ENCODE measurements at regions not wholly inside any gene's neighbourhood (a gene's known extent, or its start where the extent isn't known, plus 50 kb on each side); places are given as distances from the start of the nearest gene placed in this dataset.
A peak's percentile ranks its signal among the peaks of the same experiment; 100 is the strongest.
"Not testable (repeated sequence)": the region's sequence is repeated elsewhere in the genome, so short reads cannot be mapped to it uniquely, and the experiment has no call there.

DNA sequence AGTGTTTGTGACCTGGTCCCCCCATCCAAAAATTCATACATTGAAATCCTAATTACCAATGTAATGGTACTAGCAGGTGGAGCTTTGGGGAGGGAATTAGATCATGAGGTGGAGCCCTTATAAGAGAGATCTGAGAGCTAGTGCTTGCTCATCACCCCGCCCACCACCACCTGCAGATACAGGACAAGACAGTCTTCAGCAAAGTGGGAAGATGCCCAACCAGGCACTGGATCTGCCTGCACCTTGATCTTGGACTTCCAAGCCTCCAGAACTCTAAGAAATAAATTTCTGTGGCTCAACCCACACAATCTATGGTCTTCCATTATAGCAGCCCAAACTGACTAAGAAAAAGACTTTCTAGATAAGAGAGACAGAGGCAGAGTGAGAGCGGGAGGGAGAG lies 343.4 kb downstream of the LRRIQ3 start:
- DNase-seq (ENCODE audit: low read depth), result no peak

DNA sequence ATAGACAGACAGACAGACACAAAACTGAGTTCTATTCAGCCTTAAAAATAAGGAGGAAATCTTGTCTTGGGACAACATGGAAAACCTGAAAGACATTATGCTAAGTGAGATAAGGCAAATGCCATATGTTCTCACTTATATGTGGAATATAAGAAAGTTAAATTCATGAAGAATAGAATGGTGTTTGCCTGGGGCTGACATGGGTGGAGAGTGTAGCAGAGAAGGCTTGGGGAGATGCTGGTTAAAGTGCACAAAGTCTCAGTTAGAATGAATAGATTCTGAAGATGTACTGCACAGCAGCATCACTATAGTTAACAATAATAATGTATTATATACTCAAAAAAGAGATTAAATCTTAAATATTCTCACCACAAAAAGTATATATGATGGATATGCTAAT lies 355.5 kb downstream of the LRRIQ3 start:
- DNase-seq (ENCODE audit: low read depth), result no peak

DNA sequence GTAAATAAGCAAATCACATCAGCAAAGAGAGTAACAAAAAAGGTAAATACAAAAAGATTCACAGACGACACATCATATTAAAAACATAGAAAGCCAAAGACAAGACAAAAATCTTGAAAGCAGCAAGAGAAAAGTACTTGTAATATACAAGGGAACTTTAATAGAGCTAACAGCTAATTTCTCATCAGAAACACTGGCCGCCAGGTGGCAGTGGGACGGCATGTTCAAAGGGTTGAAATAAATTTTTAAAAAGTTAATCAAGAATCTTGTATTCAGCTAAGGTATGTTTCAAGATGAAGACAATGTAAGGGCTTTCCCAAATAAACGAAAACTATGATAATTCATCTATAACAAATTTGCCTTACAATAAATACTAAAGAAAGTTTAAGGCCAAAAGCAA lies 358.1 kb downstream of the LRRIQ3 start:
- DNase-seq (ENCODE audit: low read depth), result peak; percentile 17

DNA sequence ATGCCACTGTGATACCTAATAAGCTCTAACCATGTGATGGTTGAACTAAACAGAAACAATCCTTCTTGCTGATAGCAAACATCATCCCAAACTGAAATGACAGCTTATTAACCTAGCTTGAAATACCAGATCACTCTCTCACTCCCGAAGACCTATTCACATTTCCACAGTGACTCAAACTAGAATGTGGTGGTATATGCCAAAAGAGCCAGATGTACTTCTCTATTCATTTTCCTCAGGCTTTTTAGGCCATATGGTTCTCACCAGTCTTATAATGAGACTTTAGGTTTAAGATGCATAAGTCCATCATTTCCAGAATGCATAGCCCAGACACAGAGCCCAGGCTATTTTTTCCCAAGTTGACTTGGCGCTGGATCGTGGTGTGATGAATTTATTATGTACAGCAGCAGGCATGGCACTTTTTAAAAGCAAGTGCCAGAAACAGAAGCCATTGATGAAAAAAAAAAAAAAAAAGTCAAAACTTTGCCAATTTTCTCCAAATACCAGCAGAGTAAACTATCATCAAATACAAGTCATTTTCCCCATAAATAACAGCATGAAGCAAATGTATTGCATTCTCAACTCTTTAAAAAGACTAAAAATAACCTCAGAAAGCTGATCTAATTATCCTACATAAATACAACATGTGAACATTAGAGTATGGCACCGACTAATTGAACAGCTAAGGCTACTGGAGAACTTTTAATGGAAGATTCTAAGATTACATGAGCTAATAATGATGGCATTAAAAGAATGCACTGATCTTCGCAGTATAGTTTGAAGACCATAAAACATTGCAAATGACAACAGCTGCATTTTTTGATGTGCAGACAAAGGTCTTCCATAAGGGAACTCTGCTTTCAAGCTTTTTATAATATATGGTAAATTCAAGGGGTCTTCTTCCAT lies 365.4 kb downstream of the LRRIQ3 start:
- no peak for DNase-seq (ENCODE audit: low read depth)

DNA sequence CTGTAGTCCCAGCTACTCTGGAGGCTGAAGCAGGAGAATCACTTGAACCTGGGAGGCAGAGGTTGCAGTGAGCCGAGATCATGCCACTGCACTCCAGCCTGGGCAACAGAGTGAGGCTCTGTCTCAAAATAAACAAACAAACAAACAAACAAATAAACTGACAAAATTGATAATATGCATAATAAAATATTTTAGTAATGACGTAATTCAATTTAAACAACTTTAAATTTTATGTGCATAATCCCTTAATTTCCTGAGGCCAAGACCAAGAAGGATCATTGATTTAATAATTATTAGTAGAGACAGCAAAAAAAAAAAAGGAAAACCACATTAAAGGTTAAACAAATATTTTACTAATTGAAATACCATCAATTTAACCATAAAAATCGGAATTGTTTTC lies 370.7 kb downstream of the LRRIQ3 start:
- not testable (repeated sequence) for DNase-seq (ENCODE audit: low read depth)

DNA sequence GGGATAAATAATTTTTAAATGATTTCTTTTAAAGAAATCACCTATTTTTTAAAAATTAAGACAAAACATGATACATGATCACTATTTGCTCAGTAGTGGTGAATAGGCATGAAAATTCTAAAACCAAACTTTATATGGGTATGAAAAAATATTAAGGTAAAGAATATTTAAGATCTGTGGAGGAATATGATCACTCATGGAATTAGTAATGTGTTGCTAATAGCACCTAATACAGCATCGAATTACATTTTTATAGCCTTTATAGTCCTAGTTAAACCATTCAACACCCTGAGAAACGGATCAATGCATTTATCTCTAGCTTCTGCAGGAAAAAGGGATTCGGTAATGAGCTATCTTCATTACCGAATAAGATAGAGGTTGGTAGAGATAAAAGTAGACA lies 373.9 kb downstream of the LRRIQ3 start:
- DNase-seq (ENCODE audit: low read depth), result no peak

DNA sequence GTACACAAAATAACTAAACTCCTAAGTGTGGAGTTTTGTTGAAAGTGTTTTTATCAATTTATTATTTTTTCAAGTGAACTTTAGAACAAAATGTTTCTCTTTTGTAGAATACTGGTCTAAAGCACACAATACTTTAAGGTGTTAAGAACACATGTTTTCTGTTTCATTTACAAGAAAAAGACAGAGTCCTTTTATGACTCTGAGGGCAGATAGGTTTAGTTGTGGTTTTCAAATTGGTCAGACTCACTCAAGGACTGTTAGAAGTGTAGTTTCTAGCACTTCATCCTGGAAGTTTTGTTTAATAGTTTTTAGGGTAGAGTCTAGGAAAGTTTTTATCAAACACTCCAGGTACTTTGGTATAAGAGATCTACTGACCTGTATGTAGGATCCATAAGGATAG lies 376.5 kb downstream of the LRRIQ3 start:
- no peak for DNase-seq (ENCODE audit: low read depth)

DNA sequence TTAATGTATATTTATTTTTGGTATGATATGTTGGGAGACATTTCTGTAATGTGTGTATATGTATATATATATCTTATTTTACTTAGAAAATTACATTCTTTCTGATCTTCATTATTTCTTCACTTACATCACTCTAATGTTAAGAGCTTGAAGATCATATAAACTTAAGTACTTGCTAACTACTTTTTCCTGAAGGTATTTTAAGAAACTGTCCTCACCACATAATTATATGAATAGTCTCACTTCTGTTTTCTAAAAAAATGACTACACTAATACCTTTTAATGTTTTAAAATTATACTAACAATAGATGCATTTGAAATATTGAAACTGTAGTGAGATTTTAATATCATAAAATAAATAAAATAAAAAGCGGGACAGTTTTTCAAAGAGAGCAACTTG lies 377.1 kb downstream of the LRRIQ3 start:
- no peak for DNase-seq (ENCODE audit: low read depth)

DNA sequence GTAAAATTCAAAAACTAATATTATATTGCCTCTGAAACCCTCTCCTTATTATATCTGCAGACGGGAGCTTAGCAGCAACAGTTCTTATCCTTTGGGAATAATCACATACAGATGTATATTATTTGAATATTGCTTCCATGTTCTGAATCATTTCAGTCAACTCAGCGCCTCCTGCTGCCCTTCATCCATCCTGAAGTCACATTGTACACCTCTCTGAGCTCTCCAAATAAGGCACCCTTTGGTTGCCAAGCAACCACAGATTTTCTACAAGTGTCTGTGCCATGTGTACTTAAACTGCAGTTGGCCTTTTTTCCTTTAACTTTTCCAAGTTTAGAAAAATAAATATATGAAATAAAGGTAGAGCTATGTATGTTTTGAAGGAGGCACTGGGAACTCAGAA lies 384.3 kb downstream of the LRRIQ3 start:
- no peak for DNase-seq (ENCODE audit: low read depth)

DNA sequence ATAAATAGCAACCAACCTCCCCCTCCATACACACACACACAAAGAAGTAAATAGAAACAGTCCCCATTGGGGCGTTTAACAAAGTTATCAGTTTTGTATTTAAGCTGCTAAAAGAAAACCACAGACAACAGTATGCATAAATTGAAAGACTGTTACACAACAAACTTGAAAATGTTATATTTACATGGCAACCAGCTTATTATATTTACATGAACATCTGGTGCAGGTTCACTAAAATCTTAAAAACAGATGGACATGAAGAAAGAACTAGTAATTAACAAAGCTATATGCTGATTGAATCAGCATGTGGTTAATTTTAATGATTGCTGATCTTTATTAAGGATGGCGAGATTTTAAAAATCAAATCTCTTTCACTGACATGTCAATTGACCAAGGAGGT lies 384.7 kb downstream of the LRRIQ3 start:
- no peak for DNase-seq (ENCODE audit: low read depth)

DNA sequence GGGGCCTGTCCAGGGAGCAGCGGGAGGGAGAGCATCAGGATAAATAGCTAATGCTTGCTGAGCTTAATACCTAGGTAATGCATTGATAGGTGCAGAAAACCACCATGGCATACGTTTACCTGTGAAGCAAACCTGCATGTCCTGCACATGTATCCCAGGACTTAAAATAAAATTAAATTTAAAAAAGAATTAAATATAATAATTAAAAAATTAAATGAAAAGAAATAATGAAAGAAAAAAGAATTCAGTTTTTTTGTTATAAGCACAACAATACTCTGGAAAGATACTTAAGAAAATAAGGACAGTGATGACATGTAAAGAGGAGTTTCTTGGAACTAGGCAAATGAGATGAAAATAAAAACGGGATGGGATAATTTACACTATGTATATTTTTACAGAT lies 386.2 kb downstream of the LRRIQ3 start:
- no peak for DNase-seq (ENCODE audit: low read depth)

DNA sequence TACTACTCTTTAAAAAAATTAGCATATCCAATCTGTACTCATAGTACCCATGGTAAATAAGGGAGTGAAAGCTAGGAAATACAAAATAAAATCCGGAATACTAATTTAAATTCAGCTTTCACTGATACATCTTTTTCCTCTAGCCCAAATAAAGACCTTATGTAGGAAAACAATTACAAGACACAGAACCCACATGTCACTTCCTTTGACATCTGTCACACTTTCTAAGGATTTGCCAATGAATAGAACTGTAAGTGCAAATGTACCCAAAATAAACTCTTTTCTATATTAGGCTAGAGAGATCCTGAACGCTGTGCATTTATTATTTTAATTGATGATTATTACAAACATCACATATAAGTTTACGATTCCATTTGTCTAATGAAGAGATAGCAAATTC lies 393.0 kb downstream of the LRRIQ3 start:
- no peak for DNase-seq (ENCODE audit: low read depth)

DNA sequence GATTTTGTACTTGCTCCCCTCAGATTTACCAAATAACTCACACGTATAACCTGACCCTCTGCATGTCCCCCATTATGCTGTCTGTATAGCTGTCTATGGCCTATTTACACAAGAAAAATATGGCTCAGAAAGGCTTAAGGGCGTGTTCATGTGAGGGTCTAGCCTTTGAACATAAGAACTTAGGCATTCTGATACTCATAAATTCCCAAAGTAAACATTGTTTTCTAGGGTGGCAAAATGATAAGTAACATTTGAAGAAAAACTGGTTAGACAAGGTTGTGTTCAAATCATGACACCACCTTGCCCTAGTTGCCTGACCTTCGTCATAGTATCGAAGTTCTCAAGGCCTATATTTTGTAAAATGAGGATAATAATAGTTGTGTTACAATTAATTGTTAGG lies 394.6 kb downstream of the LRRIQ3 start:
- DNase-seq (ENCODE audit: low read depth), result no peak

DNA sequence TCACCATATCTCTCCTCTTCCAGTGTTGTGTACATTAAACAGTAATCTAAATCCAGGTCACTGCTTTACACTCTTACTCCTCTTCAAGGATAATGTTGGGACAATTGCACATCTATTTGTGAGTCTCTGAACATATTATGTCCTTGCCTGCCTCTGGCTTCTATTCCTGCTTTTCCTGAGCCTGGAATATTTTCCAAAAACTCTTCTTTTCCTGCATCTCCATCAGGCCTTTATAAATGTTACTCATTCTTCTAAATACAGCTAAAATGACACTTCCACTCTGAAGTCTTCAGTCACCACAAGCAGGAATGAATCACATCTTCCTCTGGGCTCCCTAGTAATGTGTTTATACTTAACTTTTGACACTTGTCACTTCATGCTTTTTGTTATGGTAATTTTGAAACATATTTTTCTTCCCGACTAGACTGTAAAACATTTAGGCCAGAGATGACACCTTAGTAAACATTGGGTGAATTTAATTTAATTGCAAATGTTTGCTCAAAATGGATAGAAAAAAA lies 396.0 kb downstream of the LRRIQ3 start:
- peak; percentile 52 for DNase-seq (ENCODE audit: low read depth)

DNA sequence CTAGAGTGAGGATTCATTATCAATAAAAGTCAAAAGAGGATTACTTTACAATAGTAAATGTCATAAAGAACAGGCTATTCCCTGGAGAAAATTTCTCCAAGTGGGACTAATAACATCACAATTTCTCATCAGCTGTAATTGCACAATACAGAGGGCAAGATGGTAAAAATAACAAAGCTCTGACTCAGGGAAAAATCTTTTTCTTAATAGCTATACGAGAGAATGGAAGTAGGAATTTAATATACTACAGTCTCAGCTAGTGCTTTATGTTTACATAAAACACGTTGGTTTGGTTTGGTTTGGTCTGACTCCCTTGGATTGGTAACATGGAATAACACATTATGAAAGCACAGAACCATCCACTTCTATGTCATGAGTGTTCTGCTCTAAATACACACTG lies 397.6 kb downstream of the LRRIQ3 start:
- DNase-seq (ENCODE audit: low read depth), result peak; percentile 71

DNA sequence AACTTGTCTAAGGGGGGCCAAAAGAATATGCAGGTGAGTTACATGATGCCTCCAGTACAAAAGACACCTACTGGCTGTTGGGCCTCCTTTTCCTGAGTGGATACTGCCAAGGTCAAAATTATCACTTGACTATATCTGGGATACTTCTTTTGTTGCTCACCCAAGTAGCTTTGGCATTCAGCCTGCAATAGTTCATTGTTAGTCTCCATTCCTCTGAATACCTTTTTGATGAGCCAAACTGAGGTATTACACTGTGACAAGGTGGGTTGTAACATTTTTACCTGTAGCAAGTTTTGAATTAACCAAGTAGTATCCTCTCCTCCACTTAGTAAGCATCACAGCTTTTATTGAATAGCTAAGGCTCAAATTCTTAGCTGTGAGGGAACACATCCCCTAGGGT lies 408.0 kb downstream of the LRRIQ3 start:
- no peak for DNase-seq (ENCODE audit: low read depth)

DNA sequence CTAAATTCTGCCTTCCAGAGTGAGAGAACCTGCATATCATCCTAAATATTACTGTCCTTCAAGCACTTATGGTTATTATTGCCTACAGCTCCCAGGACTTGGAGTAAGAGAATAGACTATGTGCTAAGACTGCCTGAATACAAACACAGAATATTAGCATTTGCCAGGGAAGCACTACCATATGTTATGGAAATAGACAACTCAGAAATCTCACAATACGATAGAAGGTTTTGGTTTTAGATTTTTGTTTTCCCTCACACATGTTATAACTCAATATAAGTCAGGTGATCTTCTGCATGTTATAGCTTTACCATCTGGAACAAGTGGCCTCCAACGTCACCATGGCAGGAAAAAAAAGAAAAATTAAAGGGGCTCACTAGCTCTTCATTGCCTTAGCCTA lies 413.9 kb downstream of the LRRIQ3 start:
- DNase-seq (ENCODE audit: low read depth), result no peak

DNA sequence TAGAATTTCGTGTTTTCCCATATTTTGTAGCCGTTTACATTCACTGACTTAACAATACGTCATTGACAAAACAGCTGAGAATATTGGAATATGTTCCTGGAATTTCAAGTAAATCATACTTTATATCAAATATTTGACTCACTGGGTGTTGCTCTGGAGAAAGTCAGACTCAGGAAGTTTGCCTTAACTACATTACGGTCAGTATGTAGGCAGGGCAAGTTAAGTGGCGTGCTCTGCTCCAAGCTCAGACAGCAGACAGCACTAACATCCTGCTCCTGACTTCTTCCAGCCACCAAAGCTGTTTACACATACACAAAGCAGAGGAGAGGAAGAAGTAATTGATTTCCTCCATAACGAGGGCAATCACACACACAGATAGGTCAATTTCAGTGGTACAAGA lies 414.6 kb downstream of the LRRIQ3 start:
- no peak for DNase-seq (ENCODE audit: low read depth)

DNA sequence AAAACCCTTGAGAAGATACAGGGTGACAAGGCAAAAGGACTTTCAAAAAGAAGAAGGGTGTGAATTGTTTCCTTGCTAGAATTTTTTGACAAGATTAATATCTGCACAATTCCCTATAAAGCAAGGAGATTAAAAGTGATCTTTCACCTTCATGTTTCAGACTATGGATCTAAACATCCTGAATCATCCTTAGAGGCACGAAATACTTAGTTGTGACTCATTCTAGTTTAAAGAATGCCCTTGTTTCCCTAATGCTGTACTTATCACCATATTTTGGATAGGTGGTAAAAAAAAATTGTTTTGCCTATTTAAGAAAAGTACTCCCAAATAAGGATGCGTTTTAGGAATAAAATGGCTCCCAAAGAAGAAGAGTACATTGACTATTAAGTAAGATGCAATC lies 415.1 kb downstream of the LRRIQ3 start:
- DNase-seq (ENCODE audit: low read depth), result peak; percentile 26

DNA sequence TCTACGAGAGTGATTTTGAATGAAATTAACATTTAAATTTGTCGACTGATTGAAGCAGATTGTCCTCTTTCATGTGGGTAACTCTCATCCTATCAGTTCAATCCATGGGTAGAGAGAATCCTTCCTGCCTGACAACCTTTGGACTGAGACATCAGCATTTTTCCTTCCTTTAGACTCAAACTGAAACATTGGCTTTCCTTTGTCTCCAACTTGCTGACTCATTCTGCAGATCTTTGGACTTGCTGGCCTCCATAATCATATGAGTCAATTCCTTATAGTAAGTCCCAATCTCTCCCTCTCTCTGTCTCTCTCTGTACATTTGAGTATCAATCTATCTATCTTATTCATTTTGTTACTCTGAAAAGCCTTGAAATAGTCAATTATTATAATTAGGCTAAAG lies 416.7 kb downstream of the LRRIQ3 start:
- peak; percentile 69 for DNase-seq (ENCODE audit: low read depth)

DNA sequence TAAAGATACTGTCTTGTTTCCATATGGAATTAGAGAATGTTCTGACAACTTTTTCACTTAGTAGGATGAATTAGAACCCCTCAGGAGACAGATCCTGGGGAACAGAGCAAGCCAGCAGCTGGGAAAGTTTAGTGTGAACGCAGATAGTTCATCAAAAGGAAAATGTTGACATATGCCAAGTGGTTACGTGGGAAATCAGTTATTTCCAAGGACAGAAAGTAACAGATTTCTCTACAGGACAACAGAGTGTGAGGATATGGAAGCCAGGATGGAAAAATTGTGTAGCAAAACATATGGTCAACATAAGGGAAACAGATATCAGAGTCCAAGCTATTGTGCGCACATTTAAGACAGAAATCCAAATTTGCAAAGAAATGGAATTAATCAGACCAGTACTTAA lies 419.5 kb downstream of the LRRIQ3 start:
- no peak for DNase-seq (ENCODE audit: low read depth)

DNA sequence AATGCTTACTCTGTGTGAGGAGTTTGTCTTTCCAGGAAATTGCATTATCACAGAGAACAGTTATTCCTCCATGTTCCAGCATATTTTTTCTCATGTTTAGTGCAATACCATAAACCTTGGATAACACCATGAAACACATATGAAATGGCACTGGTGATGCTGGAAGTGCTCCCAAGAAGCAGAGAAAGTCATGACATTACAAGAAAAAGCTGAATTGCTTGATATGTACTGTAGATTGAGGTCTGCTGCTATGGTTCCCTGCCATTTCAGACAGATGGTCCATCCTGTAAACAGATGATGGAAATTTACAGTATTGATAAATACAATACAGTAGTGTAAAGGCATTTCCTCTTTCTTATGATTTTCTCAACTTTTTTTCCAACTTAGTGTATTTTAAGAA lies 422.1 kb downstream of the LRRIQ3 start:
- no peak for DNase-seq (ENCODE audit: low read depth)

DNA sequence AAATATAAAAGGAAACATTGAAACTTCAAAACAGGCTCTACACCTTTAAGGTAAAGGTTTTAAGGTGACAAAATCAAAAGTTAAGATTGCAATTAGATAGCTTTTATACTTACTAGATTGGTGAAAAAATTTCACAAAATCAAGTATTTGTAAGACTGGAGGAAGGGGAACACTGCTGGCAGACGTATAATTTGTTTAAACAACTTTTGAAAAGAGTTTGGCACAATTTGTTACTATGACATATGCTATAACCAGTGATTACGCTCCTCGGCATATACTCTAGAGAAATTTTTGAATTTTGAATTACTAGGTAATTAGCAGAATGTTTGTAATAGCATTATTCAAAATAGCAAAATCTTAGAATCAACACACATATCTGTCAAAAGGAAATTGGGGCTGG lies 425.0 kb downstream of the LRRIQ3 start:
- no peak for DNase-seq (ENCODE audit: low read depth)

Measured in HT1080 (cell line).